GM19452 (cell line): ENCODE measurements at regions not wholly inside any gene's neighbourhood (a gene's known extent, or its start where the extent isn't known, plus 50 kb on each side); places are given as distances from the start of the nearest gene placed in this dataset.

Source experiments
- ATAC-seq: cut with Tn5 transposase; IDR thresholded peaks from one replicate; pipeline ENCODE4 v1.9.1; 2021; ENCODE audit not compliant: unreplicated experiment

DNA sequence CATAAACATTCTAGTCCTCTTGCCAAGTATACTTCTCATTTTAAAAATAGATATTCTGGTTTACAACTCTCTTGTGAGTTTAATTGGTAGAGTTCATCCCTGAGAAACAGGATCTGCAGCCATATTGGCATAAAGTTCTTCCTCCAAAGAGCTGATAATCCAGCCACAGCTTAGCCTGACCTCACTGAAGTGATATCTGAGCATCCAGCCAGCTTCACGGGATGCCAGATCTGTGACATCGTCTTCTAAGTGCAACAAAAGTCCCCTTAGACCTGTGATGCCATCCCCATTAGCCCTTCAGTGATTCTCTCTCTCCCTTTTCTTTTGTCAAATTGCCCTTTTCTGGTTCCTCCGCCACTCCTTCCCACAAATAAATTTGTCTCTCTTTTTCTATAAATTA, 180.6 kb upstream of the STXBP5 start:
- ATAC-seq: no peak

DNA sequence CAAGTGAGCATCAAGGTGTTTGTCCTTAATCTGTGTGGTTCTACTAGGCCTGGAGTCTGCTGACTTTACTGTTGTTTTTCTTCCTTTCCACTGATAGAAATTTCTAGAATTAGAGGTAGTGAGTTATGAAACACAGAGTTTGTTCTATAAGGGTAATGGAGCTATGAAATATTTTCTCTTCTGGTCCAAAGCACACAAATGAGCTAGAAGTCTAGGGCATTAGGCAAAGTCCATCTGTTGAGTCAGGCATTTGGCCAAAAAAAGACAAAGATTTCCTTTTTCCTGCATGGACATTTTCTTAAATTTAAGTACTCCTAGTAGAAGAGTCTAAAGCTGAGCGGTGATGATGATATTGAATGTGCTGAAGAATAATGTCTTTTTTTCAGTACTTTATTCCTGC, 174.3 kb upstream of the STXBP5 start:
- ATAC-seq: no peak

DNA sequence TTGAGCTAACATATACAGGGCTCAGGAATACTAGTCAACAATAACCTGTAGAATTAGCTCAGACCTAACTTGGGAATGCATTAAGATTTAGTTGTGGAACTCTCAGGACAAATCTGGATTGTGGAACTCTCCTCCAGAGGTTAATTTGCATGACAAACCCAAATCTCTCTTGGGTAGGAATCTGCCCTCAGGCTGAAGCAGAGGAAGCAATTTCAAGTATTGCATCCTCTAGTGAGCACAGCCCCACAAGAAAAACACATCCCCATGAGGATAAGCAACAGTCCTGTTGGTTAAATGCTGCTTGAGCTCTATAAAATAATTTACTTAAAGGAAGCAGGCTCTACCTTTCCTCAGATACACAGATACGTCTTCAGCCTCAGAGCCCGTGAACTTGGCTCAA, 170.9 kb upstream of the STXBP5 start:
- no peak for ATAC-seq

DNA sequence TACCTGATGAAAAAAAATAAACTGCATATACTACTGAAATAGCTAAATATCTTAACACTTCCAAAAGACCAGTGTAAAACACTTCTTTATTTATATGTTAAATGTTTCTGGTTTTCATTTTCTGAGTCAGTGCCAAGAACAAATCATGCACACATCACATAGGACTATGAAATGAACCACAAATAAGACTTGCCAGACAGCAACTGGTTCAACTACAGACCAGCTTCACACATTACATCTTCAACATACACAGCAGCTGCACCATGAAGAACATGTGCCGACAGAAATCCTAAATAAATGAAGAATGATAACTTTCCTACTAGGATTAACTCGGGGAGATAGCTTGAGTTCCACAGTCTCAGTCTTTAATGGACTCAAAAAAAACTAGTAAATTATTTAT, 168.3 kb upstream of the STXBP5 start:
- ATAC-seq: no peak

DNA sequence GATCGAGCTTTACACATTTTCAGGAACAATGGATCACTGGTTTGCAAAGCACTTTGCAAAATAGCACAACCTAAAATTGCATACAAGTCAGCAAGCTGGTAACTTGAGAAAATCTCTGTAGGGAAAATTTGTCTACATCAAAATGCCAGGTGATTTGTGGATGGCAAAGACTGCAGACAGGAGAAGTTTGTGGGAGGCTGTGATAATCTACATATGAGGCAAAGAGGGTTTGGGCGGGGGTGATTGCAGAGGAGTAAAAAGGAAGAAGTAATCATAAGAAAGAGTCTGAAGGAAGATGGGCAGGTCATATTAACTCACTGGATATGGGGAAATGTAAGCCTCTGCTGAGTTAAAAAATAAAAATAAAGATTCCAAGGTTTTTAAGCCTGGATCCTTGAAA, 166.3 kb upstream of the STXBP5 start:
- no peak for ATAC-seq

DNA sequence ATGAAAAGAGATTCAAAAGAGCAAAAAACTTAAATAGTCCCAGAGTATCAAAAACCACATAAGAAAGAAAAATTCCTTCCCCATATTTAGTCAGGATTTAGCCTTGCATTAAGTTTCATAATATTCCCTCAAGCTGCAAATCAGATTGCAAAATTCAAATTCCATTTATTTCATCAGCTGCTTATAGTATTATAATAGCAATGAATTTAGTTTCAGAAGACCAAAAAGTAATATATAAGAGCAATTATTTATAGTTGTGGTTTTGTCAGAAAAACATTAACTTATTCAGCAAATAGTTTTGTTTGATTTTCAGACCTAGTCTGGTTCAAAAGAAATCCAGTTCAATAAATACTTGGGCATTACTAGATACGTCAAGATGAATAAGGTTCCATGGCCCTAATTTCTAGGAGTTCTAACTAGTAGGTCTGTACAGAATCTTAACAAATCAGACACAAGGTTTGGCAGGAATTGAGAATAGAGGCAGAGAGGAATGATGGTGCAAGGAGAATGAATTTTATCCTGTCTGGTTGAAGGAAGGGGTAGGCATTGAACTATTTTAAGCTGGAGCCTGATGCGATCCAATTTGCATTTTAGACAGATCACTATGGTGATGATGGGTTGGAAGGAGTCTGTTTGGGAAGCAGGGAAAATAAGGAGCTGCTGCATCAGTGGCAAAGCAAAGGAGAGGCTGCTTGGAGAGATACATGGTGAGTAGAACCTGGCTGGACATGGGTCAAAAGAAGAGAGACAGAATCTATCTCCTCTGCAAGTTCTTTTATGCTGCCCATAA, 163.9 kb upstream of the STXBP5 start:
- ATAC-seq: no peak

DNA sequence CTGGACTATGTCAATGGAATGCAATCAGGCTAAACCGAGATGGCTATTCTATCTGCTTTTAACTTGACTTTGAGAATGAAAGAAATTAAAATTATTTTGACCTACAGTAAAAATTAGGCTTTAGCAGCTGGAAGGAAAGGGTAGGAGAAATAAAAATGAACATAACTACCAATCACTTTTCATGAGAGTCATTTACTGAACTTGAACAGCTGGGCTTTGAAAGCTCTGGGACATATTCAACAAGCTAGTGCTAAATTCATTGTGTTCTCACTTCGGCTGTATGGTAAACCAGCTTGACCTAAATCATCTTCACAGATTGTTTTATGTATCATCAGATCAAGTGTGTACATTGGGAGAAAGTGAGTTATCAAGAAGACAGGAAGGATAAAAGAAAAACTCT, 161.5 kb upstream of the STXBP5 start:
- ATAC-seq: no peak

DNA sequence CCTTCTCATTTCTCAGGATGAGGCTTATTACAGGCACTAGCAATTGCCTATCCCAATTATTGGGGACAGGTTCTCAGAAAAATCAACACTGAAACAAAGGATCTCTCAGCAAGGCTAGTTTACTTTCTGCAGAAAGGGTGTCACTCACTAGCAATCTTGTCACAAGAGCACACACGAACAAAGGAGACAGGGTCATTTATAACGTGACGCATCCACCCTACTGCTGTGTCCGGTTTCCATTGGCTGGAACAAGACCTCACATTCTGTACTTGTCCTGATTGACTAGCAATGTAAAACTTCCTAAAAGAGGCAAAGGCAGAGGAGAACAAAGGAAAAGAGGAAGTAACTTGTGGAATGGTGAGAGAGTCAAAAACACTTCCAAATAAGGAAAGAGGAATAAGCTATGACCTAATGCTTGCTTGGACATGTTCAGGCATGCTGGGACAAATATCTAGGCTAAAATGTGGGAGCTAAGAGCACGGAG, 160.2 kb upstream of the STXBP5 start:
- ATAC-seq: no peak

DNA sequence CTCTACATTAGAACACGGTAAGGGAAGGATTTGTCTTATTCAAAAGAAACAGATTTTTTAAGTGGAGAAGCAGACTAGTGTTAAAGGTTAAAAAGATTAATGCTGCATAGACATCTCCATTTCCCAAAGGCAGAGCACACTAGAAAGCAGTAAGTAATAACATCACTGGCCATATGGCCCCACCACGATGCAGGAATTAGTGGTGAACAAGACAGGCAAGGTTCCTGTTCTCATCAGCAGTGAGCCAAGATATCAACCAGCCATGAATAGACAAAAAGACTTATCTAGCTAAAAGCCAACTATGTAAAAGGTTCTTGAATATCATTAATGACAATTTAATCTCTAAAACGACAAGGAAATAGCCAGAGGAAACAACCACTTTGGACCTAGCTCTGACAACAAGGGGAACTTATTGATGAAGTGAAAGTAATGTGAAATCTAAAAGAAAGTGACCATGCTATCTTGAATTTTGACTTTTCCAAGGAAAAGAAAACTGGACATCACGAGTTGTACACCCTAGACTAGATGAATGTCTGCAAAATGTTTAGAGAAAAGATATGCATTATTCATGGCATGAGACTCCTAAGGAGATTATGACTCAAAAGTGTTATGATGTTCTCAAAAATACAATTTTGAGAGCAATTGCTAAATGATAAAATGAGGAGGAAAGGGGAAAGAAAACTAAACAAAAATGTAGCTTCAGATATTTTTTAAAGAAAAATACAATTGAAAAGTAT, 157.9 kb upstream of the STXBP5 start:
- ATAC-seq: no peak

DNA sequence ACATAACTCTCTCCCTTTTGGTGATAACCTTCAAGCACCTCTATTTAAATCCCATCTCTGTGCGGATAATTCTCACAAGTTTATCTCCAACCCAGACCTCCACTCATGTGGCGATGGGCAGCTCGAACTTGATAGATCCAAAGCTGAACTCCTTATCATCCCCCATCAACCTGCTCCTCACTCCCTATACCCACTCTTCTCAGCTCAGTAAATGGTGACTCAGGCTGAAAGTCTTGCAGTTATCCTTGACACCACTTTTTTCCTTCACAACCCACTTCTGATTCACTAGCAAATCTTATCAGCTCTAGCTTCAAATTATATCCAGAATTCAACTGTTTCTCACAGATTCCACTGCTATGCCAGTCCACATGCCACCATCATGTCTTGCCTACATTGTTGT, 155.3 kb upstream of the STXBP5 start:
- no peak for ATAC-seq

DNA sequence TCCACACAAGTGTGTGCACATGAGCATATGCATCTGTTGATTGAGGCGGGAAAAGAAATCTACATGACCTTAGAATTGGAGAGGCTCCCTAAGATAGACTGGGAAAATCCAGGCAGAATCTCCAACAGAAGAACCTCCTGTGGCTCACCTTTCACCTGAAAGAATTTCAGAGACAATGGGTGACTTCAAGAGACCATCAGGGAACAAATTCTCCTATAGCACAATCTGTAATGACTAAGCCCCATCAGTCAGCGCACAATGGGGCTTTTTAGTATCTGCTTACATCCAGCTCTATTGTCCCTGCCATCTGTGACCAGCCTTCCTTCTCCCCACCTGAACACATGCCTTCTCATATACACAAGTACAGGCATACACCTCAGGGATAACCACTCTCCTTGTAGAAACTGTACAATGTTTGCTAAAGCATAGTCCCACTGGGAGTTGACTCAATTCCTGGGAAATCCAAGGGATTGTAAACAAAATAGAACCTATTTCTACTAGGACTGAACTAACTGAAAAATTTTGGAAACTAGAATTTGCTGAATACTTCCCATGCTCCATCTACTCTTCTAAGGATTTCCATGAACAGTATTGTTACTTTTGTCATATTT, 150.8 kb upstream of the STXBP5 start:
- no peak for ATAC-seq

DNA sequence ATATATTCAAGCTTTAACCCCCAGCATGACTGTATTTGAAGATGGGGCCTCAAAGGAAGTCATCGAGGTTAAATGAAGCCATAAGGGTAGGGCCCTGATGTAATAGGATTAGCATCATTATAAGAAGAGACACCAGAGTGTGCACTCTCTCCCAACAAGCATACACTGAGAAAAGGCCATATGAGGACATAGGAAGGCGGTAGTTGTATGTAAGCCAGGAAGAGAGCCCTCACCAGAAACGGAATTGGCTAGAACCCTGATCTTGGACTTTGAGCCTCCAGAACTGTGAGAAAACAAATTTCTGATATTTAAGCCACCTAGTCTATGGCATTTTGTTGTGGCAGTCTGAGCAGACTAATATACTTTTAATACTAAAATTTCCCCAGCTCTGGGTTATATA, 150.1 kb upstream of the STXBP5 start:
- no peak for ATAC-seq

DNA sequence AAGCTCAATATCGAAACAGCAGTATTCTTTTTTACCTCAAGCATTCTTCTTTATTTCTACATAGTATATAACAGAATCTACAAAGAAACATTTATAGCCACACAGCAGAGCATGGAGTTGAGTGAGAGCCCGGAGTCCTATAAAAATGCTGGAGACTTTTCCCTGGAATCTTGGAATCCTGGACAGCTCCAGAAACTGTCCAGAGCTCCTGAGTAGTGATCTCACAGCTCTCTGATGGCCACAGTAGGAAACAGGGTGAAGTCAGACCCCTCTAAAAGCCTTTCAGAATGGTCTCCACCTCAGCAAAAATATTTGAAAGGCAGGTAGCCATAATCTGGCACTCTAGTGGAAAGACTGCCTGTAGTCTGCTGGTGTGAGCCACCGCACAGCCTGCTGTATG, 149.3 kb upstream of the STXBP5 start:
- ATAC-seq: no peak

DNA sequence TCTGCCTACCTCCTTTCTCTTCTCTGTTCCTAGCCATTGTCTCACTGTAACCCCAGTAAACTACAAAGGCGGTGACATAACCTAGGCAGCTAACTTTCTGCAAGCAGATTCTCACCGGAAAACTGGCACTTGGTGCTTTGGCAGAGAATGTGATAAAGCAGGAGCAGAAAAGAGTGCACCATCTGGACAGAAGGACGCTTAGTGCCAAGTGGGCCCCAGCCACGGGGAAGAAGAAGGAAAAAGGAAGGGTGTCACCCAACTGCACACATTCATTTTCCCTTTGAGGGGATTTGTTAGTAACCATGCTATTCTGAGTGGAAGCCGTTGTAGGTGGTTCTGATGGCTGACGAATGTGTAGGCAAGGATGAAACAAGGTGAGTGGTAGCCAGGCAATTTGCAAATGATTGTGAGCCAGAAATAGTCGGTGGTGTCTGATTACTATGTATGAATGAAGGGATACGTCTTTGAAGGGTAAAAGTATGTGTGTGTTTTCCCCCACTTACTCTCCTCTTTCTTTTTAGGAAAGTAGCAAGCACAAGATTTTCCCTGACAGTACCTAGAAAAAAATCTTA, 148.3 kb upstream of the STXBP5 start:
- no peak for ATAC-seq

DNA sequence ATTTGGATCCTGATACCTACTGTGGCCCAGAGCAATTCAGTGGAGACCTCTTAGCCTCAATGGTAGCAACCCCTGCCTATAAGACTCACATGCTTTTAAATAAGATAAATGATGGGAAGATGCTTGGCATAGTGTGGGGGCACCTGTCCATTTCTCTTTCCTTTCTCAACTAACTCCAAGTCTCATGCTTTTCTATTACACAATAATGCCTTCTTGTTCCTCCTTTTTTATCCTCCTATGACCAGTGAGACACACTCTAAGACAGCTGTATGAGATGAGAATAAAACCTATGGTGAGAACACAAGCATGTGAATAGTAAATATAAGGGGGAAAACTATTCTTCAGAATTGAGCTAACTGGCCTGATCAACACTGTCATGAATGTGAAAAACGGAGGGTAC, 147.0 kb upstream of the STXBP5 start:
- ATAC-seq: no peak

DNA sequence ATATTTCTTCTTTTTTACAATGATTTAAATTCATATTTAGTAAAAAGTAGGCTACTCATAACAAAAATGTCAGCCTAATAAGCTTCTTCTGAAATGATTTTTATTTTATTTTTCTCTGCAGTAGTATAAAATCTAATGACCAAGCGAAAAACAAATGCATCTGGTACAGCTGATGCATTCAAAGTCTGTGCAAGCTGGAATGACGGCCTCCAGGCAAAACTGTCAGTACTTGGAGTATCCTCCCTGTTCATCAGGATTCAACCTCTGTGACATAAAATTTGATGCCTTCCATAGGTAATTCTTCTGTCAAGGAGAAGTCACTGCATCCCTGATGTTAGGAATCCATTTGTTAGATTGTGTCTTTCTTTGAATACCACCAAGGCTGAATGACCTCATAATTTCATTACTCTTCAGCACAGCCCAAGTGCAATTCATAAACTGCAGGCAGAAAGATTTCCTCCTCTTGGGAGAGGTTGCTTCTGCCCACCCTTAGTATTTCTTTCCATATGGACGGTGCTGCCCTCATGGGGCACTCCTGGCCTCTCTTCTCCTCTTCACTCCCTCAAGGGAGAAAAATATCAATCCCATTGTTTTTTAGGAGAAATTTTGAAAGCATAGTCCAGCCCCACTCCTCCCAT, 146.4 kb upstream of the STXBP5 start:
- no peak for ATAC-seq

DNA sequence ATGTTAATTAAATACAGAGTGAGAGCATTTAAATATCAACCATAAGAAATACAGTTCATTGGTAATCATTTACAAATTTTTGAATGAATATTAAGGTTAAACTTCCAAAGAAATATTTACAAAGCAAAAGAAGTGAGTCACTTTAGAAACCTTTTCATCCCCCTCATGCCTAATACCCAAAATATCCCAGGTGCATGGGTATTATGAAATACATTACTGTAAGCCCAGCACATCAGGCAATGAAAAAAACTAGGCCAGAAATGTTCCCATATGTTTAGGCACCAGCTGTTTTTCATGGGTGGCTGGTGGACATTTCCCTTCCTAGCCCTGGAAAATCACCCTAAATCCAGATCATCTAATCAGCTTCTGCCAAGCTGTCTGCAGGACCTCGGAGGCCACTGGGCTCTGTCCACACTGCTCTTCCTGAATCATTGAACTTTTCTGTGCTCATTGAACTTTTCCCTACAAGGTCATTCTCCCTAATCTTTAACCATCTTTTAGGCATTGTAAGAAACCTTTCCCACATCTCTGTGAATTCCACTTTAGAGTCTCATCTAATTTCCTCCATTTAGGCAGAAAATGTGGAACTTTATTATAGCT, 145.3 kb upstream of the STXBP5 start:
- no peak for ATAC-seq

DNA sequence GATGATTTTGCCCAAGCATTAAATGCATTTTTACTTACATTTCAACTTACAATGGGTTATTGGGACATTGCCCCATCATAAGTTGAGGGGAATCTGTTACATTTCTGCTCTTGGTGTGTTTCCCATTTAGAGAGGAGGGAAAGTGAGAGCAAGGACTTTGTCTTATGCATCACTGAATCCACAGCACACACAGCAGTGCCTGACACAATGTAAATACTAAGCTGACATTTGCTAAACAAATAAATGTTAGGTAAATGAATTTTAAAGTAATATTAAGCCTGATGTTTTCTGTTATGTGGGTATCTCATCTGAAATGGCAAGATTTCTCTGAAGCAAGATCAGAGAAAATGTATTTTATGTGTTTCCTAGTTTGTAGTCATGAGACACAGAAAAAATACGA, 143.6 kb upstream of the STXBP5 start:
- ATAC-seq: no peak

DNA sequence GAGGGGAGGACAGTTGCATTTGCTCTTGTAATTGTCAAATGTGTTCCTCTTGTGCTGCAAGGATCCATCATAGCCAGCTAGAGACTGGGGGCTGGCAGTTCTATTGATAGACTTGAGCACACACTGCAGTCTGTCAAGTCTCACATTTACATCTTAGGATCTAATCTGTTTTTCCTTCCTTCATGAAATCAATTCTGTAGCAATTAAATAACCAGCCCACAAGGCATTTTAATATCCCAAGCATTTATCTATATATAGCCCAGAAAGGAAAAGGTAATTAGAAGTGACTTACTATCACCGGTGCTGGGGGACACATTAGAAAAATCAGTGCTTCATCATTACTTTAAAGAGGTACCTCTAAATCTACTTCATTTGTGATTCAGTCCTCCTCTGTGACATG, 143.0 kb upstream of the STXBP5 start:
- ATAC-seq: no peak

DNA sequence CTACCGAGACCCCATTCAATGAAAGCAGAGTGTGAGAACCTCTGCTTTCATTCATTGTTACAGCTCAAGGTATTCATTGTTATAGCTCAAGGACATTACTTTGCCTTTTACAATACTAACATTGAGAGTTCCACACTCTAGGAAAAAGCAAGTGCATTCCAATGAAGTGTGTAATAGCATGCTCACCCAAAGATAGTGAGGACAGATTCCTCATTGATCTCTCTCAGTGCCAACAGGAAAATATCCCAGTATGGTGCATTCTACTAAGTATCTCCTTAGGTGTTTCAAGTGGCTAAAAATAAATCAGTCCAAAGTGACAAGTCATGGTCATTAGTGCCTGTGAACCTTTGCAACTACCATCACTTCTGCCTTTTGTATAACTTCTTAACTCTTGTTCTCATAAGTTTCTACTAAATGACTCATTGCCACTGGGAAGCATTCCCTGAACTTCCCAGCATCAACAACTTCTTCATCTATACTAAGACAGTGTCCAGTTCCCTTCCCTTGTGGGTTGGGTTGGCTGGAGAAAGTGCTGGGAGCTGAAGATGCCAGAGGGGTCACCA, 140.7 kb upstream of the STXBP5 start:
- ATAC-seq: no peak

DNA sequence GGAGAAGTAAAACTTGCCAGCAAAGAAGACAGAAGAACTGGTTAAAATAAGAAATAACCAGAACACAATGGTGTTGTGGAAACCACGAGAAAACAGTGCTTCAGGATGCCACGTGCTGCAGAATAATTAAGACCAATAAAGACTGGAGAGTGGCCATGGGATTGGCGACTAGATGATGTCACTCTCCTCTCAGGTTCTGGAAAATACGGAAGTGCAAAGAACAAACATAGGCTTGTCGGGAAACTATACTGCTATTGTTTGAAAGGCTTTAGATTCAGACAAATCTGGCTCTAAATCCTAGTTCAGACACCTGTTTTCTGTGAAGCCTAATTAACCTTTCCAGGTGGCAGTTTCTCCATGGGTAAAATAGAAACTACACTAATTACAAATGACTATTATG, 138.4 kb upstream of the STXBP5 start:
- no peak for ATAC-seq
